ENCODE measurements at regions not wholly inside any gene's neighbourhood (a gene's known extent, or its start where the extent isn't known, plus 50 kb on each side); places are given as distances from the start of the nearest gene placed in this dataset.

DNA sequence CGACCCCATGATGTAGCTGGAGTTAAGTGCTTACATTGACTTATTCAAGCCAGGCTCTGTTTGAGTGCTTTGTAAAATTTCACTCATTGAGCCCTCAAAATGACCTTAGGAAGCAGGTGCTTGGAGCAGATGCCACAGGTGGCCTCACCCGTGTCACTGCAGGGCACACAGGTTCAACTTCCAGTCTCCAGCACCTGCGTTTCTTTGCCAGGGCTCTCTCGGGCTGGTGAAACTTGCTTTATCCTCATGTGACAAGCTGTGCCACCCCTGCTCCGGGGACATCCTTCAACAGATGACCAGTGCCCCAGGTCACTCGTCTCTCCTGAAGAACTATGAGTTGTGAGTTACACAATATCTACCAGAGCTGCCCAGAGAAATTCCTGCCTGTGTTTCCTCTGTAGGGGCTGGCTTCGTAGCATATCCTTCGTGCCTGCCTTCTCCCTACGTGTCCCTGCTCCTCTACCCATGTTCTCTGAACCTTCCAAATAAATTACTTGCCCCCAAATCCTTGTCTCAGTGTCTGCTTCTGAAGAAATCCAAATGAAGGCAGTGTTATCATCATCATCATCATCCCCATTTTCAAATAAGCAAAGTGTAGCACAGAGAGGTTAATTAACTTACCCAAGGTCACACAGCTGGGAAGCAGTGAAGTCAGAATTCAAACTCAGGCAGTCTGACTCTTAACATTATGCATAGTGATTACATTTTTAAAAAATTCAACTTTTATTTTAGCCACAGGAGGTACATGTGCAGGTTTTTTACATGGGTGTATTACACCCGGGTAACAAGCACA, 352.5 kb downstream of the NPIPA8 start:
- Mint-ChIP-seq H3K27ac (no peak overlapping the region), H3K4me1 (no peaks in the 10 kb centered on the region), H3K27me3 (peaks cover 6 to 11% of the 10 kb centered on the region in 2 donors), H3K4me3 (no peak overlapping the region), H3K36me3 (no peaks in the 10 kb centered on the region), H3K9me3 (peaks cover 0 to 5% (median 0%) of the 10 kb centered on the region in 5 donors)
- no peaks in the 10 kb centered on the region for H3K9me3 ChIP-seq (ENCODE audit: low read length)
- H3K27ac ChIP-seq (ENCODE audit: low read depth, low read length): no peak overlapping the region
- H3K27me3 ChIP-seq (ENCODE audit: insufficient read depth, low read length, poor library complexity, severe bottlenecking): no peaks in the 10 kb centered on the region
- POLR2A ChIA-PET: no interaction called here
- no peaks in the 10 kb centered on the region for H3K4me1 ChIP-seq (ENCODE audit: insufficient read depth, low read length)
- CTCF ChIA-PET: no interaction called here
- no peak for DNase-seq
- H3K36me3 ChIP-seq (ENCODE audit: insufficient read depth, low read length): no peaks in the 10 kb centered on the region
- H3K4me3 ChIP-seq (ENCODE audit: low read length): no peak overlapping the region

GRCh38 chr16:17983114-17983513, 353.4 kb downstream of the NPIPA8 start:
- Mint-ChIP-seq H3K27ac (no peak overlapping the region), H3K36me3 (no peaks in the 10 kb centered on the region), H3K4me3 (no peak overlapping the region), H3K9me3 (peaks cover 0 to 5% (median 0%) of the 10 kb centered on the region in 5 donors), H3K4me1 (no peaks in the 10 kb centered on the region), H3K27me3 (peaks cover 6 to 12% of the 10 kb centered on the region in 2 donors)
- Histone ChIP-seq H3K4me3 (ENCODE audit: low read length) (no peak overlapping the region), H3K27me3 (ENCODE audit: insufficient read depth, low read length, poor library complexity, severe bottlenecking) (no peaks in the 10 kb centered on the region), H3K27ac (ENCODE audit: low read depth, low read length) (no peak overlapping the region), H3K4me1 (ENCODE audit: insufficient read depth, low read length) (no peaks in the 10 kb centered on the region), H3K36me3 (ENCODE audit: insufficient read depth, low read length) (no peaks in the 10 kb centered on the region), H3K9me3 (ENCODE audit: low read length) (no peaks in the 10 kb centered on the region)
- CTCF ChIA-PET: no interaction called here
- POLR2A ChIA-PET: no interaction called here
- DNase-seq: no peak

GRCh38 chr16:17977260-17977659, 359.3 kb downstream of the NPIPA8 start:
- Mint-ChIP-seq H3K4me1 (no peaks in the 10 kb centered on the region), H3K27ac (no peak overlapping the region), H3K27me3 (peaks cover 4 to 10% of the 10 kb centered on the region in 2 donors), H3K9me3 (peaks cover 0 to 4% (median 0%) of the 10 kb centered on the region in 5 donors), H3K4me3 (no peak overlapping the region), H3K36me3 (no peaks in the 10 kb centered on the region)
- Histone ChIP-seq H3K27me3 (ENCODE audit: insufficient read depth, low read length, poor library complexity, severe bottlenecking) (no peaks in the 10 kb centered on the region), H3K9me3 (ENCODE audit: low read length) (no peaks in the 10 kb centered on the region), H3K4me1 (ENCODE audit: insufficient read depth, low read length) (no peaks in the 10 kb centered on the region), H3K36me3 (ENCODE audit: insufficient read depth, low read length) (no peaks in the 10 kb centered on the region), H3K4me3 (ENCODE audit: low read length) (no peak overlapping the region), H3K27ac (ENCODE audit: low read depth, low read length) (no peak overlapping the region)
- no peak for DNase-seq
- POLR2A ChIA-PET: no interaction called here
- CTCF ChIA-PET: no interaction called here

DNA sequence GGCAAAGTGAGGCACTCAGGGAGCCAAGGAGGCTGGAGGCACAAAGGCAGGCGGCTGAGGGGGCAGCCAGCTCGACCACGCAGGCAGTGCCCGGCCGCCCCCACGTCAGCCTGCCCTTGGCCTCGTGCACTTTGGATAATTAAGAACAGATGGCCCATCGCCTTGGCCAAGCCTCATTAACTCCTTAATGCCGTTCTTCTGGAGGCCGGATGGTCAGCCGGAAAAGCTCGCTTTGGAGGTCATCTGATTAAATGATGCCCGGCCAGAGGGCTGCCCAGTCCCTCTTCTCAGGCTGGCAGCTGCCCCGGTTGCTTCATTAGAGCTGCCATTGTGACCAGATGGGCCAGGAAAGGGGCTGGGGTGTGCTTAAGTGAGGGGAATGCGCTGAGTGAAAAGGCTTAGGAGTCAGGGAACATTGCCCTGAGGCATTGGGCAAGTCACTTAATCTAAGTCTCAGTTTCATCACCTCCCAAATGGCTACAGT, 364.0 kb downstream of the NPIPA8 start:
- Histone ChIP-seq H3K27ac (ENCODE audit: low read depth, low read length) (no peak overlapping the region), H3K9me3 (ENCODE audit: low read length) (no peaks in the 10 kb centered on the region), H3K36me3 (ENCODE audit: insufficient read depth, low read length) (no peaks in the 10 kb centered on the region), H3K4me1 (ENCODE audit: insufficient read depth, low read length) (no peaks in the 10 kb centered on the region), H3K27me3 (ENCODE audit: insufficient read depth, low read length, poor library complexity, severe bottlenecking) (no peaks in the 10 kb centered on the region), H3K4me3 (ENCODE audit: low read length) (no peak overlapping the region)
- Mint-ChIP-seq H3K4me1 (no peaks in the 10 kb centered on the region), H3K4me3 (no peak overlapping the region), H3K27me3 (peaks cover 9 to 24% of the 10 kb centered on the region in 2 donors), H3K36me3 (no peaks in the 10 kb centered on the region), H3K9me3 (no peaks in the 10 kb centered on the region), H3K27ac (no peak overlapping the region)
- ChIA-PET POLR2A (no interaction called here), CTCF (no interaction called here)
- DNase-seq: no peak

GRCh38 chr16:17970816-17971331, 365.7 kb downstream of the NPIPA8 start:
- Histone ChIP-seq H3K27ac (ENCODE audit: low read depth, low read length) (no peak overlapping the region), H3K27me3 (ENCODE audit: insufficient read depth, low read length, poor library complexity, severe bottlenecking) (no peaks in the 10 kb centered on the region), H3K4me1 (ENCODE audit: insufficient read depth, low read length) (no peaks in the 10 kb centered on the region), H3K4me3 (ENCODE audit: low read length) (no peak overlapping the region), H3K9me3 (ENCODE audit: low read length) (no peaks in the 10 kb centered on the region), H3K36me3 (ENCODE audit: insufficient read depth, low read length) (no peaks in the 10 kb centered on the region)
- Mint-ChIP-seq H3K4me1 (no peaks in the 10 kb centered on the region), H3K9me3 (no peaks in the 10 kb centered on the region), H3K4me3 (no peak overlapping the region), H3K27me3 (peaks cover 9 to 24% of the 10 kb centered on the region in 2 donors), H3K27ac (no peak overlapping the region), H3K36me3 (no peaks in the 10 kb centered on the region)
- DNase-seq: no peak
- ChIA-PET POLR2A (no interaction called here), CTCF (no interaction called here)

DNA sequence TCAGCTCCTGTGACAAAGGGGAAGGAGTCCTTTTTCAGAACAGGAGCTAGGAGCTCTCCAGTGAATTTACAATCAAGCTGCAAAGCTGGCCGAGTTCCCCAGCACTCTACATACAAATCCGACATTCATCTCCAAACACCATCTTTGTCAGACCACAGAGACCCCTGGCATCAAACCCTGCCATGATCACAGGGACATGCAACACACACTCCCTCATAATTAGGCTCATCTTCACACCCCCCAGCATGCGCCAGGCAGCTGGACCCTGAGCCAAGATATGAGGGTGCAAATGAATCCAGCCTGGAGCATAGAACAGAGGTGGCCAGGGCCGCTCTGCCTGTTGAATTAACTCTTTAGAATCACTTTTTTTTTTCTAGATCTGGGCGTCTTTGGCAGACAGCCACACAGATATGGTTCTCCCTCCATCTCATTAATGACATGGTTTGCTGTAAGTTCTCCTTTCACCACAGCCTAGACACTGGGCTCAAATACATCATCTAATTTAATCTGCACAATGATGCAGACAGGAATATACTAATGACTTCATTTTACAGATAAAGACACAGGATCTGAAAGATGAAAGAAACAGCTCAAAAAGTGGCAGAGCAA, 366.3 kb downstream of the NPIPA8 start:
- no peak overlapping the region for H3K27ac Mint-ChIP-seq
- H3K4me3 Mint-ChIP-seq: no peak overlapping the region
- Histone ChIP-seq H3K36me3 (ENCODE audit: insufficient read depth, low read length) (no peaks in the 10 kb centered on the region), H3K4me1 (ENCODE audit: insufficient read depth, low read length) (no peaks in the 10 kb centered on the region), H3K9me3 (ENCODE audit: low read length) (no peaks in the 10 kb centered on the region), H3K27me3 (ENCODE audit: insufficient read depth, low read length, poor library complexity, severe bottlenecking) (no peaks in the 10 kb centered on the region), H3K4me3 (ENCODE audit: low read length) (no peak overlapping the region), H3K27ac (ENCODE audit: low read depth, low read length) (no peak overlapping the region)
- no peaks in the 10 kb centered on the region for H3K4me1 Mint-ChIP-seq
- DNase-seq: no peak
- peaks cover 7 to 24% of the 10 kb centered on the region in 2 donors for H3K27me3 Mint-ChIP-seq
- ChIA-PET POLR2A (no interaction called here), CTCF (no interaction called here)
- no peaks in the 10 kb centered on the region for H3K9me3 Mint-ChIP-seq
- no peaks in the 10 kb centered on the region for H3K36me3 Mint-ChIP-seq

DNA sequence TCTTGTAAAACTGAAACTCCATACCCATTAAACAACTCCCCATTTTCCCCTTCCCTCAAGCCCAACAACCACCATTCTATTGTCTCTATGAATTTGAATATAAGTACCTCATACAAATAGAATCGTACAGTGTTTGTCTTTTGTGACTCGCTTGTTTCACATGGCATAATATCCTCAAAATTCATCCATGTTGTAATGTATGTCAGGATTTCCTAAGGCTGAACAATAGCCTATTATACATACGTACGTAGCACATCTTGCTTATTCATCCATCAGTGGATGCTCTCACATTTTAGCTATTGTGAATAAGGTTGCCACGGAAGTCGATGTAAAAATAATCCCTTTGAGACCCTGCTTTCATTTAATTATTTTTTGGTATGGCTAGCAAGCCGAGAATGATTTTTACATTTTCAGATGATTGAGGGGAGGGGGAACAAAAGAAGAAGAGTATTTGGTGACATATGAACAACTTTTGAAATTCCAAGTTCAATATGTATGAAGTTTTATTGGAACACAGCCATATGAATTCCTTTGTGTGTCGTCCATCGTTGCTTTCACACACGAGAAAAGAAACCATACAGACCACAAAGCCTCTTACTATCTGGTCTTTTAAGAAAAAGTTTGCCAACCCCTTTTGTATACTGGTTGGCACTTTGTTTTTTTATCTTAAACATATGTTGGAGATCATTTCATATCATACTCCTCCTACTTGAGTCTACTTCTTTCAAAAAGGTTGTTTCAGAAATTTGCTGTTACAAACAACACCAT, 371.2 kb downstream of the NPIPA8 start:
- H3K4me3 Mint-ChIP-seq: no peak overlapping the region
- H3K36me3 Mint-ChIP-seq: no peaks in the 10 kb centered on the region
- CTCF ChIA-PET: no interaction called here
- H3K4me1 Mint-ChIP-seq: no peaks in the 10 kb centered on the region
- no peak overlapping the region for H3K4me3 ChIP-seq (ENCODE audit: low read length)
- peaks cover 5 to 10% of the 10 kb centered on the region in 2 donors for H3K27me3 Mint-ChIP-seq
- no peaks in the 10 kb centered on the region for H3K9me3 ChIP-seq (ENCODE audit: low read length)
- H3K36me3 ChIP-seq (ENCODE audit: insufficient read depth, low read length): no peaks in the 10 kb centered on the region
- H3K4me1 ChIP-seq (ENCODE audit: insufficient read depth, low read length): no peaks in the 10 kb centered on the region
- H3K27ac ChIP-seq (ENCODE audit: low read depth, low read length): no peak overlapping the region
- H3K27ac Mint-ChIP-seq: no peak overlapping the region
- no peaks in the 10 kb centered on the region for H3K27me3 ChIP-seq (ENCODE audit: insufficient read depth, low read length, poor library complexity, severe bottlenecking)
- peaks cover 0 to 2% (median 0%) of the 10 kb centered on the region in 5 donors for H3K9me3 Mint-ChIP-seq
- POLR2A ChIA-PET: no interaction called here
- no peak for DNase-seq

GRCh38 chr16:17964196-17964595, 372.3 kb downstream of the NPIPA8 start:
- Mint-ChIP-seq H3K27ac (no peak overlapping the region), H3K4me3 (no peak overlapping the region), H3K9me3 (peaks cover 0 to 2% (median 0%) of the 10 kb centered on the region in 5 donors), H3K27me3 (peaks cover 0 to 5% of the 10 kb centered on the region in 2 donors), H3K4me1 (no peaks in the 10 kb centered on the region), H3K36me3 (no peaks in the 10 kb centered on the region)
- H3K4me1 ChIP-seq (ENCODE audit: insufficient read depth, low read length): no peaks in the 10 kb centered on the region
- no peaks in the 10 kb centered on the region for H3K27me3 ChIP-seq (ENCODE audit: insufficient read depth, low read length, poor library complexity, severe bottlenecking)
- no peaks in the 10 kb centered on the region for H3K9me3 ChIP-seq (ENCODE audit: low read length)
- no peak for DNase-seq
- no peak overlapping the region for H3K27ac ChIP-seq (ENCODE audit: low read depth, low read length)
- H3K4me3 ChIP-seq (ENCODE audit: low read length): no peak overlapping the region
- ChIA-PET CTCF (no interaction called here), POLR2A (no interaction called here)
- no peaks in the 10 kb centered on the region for H3K36me3 ChIP-seq (ENCODE audit: insufficient read depth, low read length)
